HG03571 (cell line): ENCODE measurements at regions not wholly inside any gene's neighbourhood (a gene's known extent, or its start where the extent isn't known, plus 50 kb on each side); places are given as distances from the start of the nearest gene placed in this dataset.
"Not testable (repeated sequence)": the region's sequence is repeated elsewhere in the genome, so short reads cannot be mapped to it uniquely, and the experiment has no call there.

Source experiments
- ATAC-seq: cut with Tn5 transposase; IDR thresholded peaks from one replicate; pipeline ENCODE4 v1.9.1; 2021; ENCODE audit not compliant: unreplicated experiment

DNA sequence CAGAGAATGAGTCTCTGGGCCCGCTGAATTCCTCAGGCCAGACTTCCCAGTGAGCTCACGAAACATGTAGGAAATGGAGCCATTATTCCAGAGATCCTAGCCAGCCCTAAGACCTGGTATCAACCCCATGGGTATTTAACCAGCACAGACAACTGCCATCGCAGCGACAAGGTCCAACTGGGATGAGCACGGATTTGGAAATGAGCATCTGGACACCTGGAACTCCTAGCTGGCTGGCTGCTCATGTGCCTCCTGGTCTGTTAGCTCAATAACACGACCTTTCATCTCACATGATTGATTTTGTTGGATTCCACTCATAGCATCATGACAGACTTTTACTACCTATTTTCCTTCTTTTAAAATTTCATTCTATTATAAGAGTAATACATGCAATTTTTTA, 51.0 kb downstream of the POU3F3 start:
- no peak for ATAC-seq

DNA sequence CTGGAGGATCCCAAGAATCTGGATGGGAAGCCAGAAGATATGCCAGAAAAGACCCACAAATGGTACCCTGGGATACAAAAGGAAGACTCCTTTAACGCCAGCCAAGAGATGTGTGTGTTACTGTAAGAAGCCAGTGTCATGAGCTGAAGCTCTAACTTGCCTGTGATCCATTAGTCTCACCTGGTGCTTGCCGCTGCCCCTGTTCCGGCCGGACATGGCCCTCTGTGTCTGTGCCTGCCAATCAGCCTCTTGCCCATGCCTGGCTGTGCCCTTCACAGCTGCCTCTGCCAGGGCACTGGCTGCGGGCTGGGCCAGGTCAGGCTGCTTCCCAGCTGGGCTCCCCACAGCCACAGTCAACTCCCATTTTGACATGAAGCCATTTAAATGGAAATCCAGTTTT, 55.4 kb downstream of the POU3F3 start:
- no peak for ATAC-seq

DNA sequence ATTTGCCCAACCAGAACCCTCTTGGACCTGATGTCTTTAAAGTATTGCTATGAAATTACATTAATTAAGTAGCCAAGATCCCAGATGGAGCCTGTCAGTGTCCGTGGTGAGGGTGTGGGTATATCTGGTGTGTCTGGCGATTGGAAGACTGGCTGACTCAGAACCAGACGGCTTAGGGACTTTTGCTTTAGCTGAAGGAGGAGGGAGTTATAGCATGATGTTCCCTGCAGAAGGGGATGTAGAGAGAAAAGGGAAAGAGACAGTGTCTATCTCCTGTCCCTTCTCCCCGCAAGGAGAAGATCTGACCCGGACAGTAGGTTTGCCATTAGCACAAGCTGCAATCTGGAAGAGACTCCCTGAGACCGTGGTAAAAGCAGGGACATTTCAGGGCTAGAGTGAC, 60.6 kb downstream of the POU3F3 start:
- no peak for ATAC-seq

DNA sequence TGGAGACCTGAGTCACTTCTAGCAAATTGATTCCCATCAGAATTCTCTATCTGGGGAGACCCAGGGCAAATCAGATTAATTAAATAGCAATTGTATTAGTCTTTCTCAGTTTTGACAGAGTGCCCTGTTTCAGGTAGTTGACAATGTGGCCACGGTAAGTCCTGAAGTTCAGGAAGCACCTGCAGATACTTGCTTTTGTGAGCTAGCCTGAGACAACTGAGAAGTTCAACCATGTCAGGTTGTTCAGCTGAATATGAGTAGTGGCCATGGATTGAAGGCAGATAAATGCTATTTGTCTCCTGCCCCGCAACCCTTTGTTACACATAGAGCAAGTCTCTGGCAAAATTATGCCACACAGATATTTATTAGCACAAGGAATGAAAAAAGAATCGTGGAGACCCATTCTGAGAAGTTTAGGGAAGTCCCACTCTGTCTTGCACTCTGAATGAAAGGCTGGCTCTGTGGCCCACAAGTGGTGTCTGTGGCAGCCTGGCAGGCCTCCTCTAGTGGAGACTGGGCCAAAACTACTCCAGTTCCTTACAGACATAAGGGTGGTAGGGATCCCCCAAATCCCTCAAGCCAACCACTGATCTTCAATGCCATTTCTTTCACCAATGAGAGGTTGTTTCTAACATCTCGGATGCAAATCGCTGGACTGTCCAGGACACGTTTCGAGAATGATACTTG, 61.3 kb downstream of the POU3F3 start:
- no peak for ATAC-seq

DNA sequence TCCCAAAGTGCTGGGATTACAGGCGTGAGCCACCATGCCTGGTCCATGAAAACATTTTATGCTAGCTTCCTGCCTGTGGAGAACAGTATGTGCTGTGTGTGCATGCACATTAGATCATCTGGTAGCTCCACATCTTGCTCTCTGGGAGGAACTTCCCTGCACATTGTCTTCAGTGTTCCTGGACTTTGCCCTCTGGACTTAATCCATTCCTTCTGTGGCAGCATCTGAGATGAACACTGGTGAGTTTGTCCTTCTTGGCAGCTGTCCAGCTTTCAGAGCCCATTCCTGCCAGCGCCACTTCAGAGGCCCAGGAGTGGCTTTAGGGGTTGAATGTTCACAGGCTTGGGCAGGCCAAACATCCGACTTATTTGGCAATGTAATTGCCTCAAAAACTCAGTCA, 65.2 kb downstream of the POU3F3 start:
- no peak for ATAC-seq

DNA sequence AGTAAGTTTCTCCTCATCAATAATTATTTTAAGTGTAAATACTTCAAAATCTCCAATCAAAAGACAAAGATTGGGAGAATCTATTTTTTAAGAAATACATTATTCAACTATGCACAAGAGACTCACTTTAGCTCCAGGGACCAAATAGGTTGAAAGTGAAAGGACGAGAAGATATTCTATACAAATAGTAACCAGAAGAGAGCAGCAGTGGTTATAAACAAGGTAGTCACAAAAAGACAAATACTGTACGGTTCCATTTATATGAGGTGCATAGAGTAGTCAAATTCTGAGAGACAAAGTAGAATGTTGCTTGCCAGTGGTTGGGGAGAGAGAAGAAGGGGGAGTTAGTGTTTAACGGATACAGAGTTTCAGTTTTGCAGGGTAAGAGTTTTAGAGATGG, 69.8 kb downstream of the POU3F3 start:
- ATAC-seq, result no peak

DNA sequence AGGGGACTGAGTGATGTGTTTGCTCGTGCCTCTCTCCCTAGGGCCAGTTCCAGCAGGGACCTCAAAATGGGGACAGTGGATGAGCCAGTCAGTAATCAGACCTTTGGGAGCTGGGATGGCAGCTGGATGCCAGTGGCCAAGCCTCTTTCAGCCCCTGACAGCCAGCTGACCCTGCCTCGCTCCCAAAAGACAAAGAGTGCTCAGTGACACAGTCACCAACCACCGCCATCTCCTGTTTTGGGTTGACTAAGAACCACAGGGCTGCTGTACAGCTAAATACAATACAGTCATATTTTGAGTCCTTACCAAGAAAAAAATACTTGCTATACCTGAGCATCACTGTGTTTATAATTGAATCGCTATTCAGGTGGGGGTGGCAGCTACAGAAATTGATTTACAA, 75.7 kb downstream of the POU3F3 start:
- no peak for ATAC-seq

DNA sequence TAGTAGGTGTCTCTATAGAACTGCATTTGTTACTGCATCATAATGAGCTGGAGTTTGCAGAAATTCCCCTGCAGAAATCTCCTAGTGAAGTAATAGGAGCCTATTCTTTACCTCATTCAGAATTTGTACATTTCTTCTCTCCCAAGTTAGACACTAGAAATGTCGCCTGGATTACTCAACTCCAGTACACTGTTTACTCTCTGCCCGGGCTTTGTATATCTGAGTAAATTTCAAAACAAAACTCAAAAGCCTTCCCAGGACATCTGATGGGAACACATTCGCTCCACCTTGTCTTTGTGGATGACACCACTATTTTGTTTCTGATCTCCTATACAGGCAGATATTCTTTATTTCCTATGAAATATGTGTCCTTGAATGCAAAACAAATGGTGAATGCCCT, 76.8 kb downstream of the POU3F3 start:
- no peak for ATAC-seq

DNA sequence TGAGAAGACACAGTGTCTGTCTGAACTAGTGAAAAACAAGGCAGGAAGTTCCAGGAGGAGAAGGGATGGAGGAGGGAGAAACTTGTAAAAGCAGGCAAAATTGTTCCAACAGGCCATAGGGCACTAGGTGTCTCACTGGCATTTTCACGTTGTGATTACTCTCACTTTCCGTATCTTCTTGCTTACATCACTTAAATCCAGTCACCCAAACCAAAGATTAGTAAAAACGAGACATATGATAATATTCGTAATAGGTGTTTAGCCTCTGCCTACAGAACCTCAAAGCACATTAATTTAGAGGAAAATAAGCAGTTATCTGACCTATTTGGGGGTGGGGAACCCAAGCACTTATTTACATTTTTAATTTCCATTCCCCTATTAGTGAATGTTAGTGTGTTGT, 78.3 kb downstream of the POU3F3 start:
- ATAC-seq, result no peak

DNA sequence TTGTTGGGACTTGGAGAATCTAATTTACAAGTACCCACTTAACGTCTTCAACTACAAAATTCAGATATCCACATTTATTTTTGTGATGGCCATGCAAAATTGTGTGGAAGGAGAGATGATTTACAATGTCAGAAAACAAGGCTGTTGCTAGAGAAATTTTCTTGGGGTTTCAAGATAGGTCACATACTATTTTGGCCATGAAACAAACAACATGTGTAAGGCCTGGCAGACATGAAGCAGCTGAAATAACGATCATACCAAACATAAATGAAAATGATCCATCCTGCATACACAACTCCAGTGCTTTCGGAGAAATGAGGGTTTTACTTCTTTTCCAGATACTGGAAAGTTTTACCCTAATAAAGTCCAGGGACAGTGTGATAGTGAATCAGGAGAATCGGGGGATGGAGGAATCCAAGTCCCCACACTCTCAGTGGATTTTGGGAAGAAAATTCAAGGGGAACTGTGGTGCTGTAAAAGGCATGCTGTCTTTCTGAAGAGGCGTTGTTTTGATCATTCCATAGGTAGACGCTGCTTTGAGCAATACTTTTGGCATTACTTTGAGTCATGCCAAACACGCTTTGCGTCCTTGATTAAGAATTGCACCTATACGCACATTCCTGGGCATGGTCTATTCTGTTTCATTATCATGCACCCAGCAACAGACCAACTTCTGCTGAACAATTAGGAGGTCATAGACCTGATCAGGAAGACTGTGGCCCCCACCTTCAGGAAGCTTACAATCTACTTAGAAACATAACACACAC, 79.4 kb downstream of the POU3F3 start:
- ATAC-seq, result no peak

DNA sequence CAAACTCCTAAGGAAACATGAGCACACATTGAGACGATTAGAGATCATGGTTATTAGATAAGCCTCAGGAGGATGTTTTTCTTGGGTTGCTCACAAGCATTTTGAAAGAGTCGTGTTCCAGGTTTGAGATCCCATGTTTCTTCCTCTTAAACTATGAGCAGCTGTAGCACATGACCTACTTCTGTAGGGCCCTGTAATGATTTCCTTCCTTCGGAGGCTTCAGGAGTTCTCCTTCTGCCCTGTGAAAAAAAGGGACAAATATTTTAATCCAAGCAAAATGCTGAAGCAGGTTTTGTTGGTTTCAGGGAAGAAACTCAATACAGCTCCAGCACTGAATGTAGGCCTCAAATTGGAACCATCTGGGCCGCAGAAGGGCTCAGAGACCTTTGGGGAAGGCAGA, 82.6 kb downstream of the POU3F3 start:
- ATAC-seq, result no peak

DNA sequence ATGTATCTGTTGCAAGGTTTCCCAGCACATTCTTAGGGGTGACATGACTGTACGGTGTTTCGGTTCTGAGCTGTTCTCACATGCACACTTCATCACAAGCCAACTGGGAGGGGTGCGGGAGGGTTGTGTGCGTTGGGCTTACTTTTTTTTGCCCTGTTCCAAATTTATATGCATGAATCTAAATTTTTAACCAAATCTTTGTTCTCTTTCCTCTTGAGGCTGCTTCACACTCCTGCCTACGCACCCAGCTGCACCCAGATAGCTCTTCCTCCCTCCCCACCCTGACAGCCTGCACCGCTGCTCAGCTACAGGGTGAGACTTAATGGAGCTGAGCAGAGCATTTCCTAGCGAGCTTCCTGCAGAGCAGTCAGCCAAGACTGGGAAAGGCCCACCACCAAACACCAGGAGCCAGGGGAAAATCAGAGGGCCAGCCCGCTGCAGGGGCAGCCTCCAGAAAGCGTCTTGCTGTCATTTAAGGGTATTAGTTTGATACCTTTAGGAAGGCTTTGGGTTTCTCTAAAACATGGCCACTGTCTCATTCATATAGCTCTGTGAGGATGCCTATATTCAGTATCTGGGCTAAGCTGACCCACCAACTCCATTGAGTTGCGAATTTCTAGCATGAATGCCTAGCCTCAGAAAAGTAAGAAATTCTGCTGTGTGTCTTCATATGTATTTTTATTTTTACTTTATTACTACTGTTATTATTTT, 84.5 kb downstream of the POU3F3 start:
- ATAC-seq, result no peak

DNA sequence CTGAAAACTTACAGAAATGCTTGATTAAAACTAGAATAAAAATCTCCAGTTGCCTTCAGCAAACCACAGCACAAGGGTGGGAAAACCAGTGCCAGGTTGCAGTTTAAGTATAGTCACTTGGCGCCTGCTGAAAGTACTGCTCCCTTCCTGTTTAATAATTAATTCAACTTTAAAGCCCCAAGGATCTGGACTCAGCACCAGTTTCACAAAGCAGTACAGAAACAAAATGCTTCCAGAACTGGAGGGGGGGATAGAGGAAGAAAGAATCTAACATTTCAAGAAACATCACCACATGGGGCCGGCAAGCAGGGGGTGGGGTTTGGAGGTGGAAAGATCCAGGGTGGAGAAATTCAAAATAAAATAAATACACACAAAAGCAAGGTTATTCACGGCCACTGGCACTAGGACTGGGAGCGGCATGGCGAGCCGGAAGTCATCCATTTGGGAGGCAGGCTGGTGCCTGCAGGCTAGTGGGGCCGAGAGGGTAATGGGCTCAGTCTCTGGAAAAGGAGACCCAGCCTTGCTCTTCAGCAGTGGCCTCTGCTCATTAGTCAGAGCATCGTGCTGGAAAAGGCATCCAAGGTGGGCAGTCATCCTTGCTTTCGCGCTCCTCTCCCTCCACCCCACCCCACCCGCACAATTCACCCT, 85.8 kb downstream of the POU3F3 start:
- ATAC-seq, result no peak

DNA sequence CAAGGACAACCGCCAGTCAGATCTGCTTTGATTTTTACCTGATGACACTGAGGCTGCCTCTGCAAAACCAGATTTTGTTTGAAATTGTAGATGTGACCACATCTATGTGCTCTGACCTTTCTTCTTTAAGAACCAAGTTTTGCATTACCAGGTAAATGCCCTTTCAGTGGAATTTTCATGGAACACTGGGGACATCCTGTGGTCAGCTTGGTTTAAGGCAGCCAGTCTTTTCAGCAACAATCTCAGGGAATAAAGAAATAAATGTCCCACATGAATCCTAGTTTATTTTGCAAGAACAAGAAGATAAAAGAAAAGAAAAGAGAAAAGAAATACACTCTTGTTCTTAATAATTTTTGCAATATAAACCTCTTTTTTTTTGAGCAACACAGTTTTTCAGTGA, 90.6 kb downstream of the POU3F3 start:
- no peak for ATAC-seq

DNA sequence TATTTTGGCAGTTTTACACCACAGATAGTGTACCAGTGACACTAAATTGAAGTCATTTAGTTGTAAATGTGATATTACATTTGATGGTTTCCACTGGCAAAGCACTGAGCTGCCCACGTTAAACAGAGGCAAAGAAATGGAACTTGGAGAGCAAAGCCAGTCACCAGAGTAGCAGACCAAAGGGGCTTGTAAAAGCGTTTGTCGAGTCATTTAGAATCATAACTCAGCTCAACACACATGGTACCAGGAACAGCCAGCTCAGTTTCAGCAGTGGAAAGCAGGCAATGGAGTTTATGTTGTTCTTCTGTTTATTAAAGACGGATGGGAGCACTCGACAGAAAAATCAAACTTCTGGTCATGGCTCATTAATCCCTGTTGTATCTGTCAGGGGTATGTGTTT, 91.2 kb downstream of the POU3F3 start:
- no peak for ATAC-seq

DNA sequence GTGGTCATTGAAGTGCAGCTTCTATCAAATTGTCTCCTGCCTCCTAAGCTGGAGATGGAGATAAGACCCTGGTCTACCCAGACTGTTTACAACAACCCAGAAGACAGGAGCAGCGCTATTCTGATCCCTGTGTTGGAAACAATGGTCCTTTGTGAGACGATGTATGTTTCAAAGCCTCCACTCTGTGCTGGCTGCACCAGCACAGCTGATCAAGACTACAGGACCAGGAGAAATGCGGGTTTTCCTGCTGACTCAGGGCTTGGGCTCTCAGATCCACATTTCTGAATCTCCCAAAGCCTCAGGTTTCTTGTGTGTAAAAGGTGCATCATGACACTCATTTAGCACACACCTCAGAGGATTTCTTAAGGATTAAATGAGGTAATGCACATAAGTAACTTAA, 92.0 kb downstream of the POU3F3 start:
- ATAC-seq, result no peak

DNA sequence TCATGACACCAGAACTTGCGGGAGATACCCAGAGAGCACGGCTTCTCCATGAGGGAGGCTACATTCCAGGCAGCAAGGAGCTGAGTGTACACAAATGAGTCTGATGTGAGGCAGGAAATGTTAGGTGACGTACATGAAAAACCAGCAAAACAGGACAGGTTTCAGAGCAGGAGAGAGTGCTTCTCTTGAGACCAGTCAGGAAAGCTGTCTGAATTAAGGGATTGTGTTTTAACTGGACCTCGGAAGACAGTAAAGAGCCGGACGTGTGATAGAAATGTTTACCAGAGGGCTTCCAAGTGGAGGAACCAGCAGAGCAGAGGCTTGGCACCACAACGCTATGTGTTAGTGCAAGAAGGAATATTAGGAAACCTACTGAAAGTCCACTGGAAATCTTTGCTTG, 90.4 kb upstream of the MRPS9 start:
- ATAC-seq, result not testable (repeated sequence)

DNA sequence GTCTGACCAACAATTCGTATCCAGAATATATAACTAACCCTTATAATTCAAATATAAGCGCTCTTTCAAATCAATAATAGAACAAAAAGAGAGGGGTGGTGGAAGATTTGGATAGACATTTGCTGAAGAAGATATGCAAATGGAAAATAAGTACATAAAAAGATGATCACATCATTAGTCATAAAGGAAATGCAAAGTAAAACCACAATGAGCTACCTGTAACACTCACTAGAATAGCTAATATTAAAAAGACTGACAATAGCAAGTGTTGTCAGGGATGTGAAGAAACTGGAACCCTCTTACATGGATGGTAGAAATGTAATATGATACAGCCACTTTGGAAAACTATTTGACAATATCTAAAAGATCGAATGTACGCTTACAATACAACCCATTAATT, 84.9 kb upstream of the MRPS9 start:
- no peak for ATAC-seq

DNA sequence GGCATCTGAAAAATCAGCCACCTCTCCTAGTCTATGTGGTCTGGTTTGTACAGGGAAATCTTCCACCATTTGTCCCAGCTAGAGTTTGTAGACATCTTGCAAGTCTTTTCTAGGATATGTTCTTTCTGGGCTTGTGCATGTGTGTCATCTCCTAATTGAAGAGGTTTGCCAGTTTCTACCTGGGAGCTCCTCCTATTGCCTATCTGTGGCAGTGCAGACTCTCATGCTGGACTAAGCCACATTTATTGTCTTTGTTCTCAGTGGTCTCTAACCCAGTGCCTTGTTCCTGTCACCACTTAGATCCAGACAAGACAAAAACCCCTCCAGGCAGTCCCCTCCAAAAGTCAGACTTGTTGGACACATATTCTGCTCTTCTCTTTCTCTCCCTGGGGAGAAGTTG, 72.0 kb upstream of the MRPS9 start:
- no peak for ATAC-seq

DNA sequence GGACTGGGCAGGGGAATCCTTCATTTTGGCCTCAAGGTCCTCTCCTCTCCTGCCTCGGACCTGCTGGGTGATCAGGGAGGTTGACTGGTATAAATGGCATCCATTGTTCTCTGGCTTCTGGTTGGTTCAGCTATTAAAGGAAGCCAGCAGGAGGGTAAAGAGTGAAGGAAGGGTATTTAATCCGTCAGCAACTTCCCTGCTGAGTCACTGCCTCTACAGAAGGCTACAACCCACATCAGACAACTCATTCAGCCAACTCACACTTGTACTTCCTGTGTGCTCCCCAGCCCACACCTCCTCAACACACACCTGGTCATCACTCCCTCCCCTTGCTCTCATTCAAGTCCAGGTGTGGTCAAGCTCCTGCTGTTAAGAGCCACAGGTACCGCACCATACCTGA, 68.3 kb upstream of the MRPS9 start:
- no peak for ATAC-seq

DNA sequence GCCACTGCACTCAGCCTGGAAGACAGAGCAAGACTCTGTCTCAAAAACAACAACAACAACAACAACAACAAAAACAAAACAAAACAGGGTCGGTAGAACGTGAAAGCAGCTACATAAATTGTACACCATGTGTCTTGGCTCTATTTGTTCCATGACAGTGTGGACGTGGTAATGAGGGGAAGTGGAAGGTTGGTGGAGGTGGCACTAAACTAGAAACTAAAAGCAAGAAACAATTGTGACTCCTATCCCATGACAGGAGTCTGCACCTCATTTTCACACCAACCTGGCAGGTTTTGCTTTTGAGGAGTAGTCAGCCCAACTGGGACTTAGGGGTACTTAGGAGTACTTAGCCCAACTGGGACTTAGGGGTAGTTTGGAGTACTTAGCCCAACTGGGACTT, 62.5 kb upstream of the MRPS9 start:
- no peak for ATAC-seq

DNA sequence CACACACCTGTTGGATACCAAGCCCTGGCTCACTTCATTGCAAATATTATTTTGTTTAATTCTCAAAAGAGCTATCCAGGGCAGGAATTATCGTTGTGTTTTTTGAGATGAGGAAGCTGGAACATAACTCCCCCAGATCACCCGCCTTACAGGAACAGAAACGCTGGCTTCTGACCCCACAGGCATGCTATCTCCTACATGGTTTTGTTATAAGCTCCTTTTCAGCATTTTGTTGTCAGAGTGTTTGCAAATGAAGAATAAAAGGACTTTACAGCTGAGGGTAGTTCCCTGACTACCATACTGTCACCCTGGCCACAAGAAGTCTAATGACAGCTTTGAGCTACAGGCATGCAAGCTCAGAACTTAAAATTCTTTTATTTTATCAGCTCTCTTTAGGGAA, 62.0 kb upstream of the MRPS9 start:
- no peak for ATAC-seq
